Fibroblast of peridontal ligament (primary cell): ENCODE measurements at regions not wholly inside any gene's neighbourhood (a gene's known extent, or its start where the extent isn't known, plus 50 kb on each side); places are given as distances from the start of the nearest gene placed in this dataset.
"Not testable (repeated sequence)": the region's sequence is repeated elsewhere in the genome, so short reads cannot be mapped to it uniquely, and the experiment has no call there.

Experiments used
- DNase-seq: peaks from one replicate; pipeline ENCODE4 v3.0.0-alpha.2; 2010; ENCODE audit errors: extremely low read depth

GRCh38 chr9:109975574-109976295 is 195.7 kb downstream of the PALM2AKAP2 start:
- DNase-seq = peak; percentile 89

GRCh38 chr9:109976303-109976702 is 196.3 kb downstream of the PALM2AKAP2 start:
- DNase-seq = no peak

GRCh38 chr9:109977521-109977920 is 197.5 kb downstream of the PALM2AKAP2 start:
- no peak for DNase-seq

- DNase-seq = no peak
Measured at GRCh38 chr9:109981091-109981490, 201.1 kb downstream of the PALM2AKAP2 start.

- DNase-seq = peak; percentile 98
Measured at GRCh38 chr9:109986521-109986991, 206.6 kb downstream of the PALM2AKAP2 start.

GRCh38 chr9:109989296-109989695 is 209.3 kb downstream of the PALM2AKAP2 start:
- peak; percentile 53 for DNase-seq

- peak; percentile 74 for DNase-seq
Measured at GRCh38 chr9:109990541-109990940, 210.5 kb downstream of the PALM2AKAP2 start.

GRCh38 chr9:109992293-109992692 is 212.3 kb downstream of the PALM2AKAP2 start:
- no peak for DNase-seq

- no peak for DNase-seq
Measured at GRCh38 chr9:109993250-109993978, 213.4 kb downstream of the PALM2AKAP2 start.

- no peak for DNase-seq
Measured at GRCh38 chr9:109994141-109994540, 213.8 kb downstream of the C9orf152 start.

- DNase-seq = no peak
Measured at GRCh38 chr9:109996936-109997580, 210.9 kb downstream of the C9orf152 start.

GRCh38 chr9:109997682-109998081 is 210.3 kb downstream of the C9orf152 start:
- no peak for DNase-seq

- DNase-seq = not testable (repeated sequence)
Measured at GRCh38 chr9:110005521-110005920, 202.4 kb downstream of the C9orf152 start.

GRCh38 chr9:110006657-110007056 is 201.3 kb downstream of the C9orf152 start:
- no peak for DNase-seq

GRCh38 chr9:110007477-110008270 is 200.3 kb downstream of the C9orf152 start:
- DNase-seq = no peak

- DNase-seq = no peak
Measured at GRCh38 chr9:110008663-110009062, 199.3 kb downstream of the C9orf152 start.

- no peak for DNase-seq
Measured at GRCh38 chr9:110011628-110012320, 196.2 kb downstream of the C9orf152 start.

GRCh38 chr9:110013064-110013463 is 194.9 kb downstream of the C9orf152 start:
- DNase-seq = no peak

- DNase-seq = no peak
Measured at GRCh38 chr9:110015759-110016158, 192.2 kb downstream of the C9orf152 start.

- DNase-seq = peak; percentile 78
Measured at GRCh38 chr9:110016340-110016739, 191.6 kb downstream of the C9orf152 start.

GRCh38 chr9:110020216-110020615 is 187.7 kb downstream of the C9orf152 start:
- not testable (repeated sequence) for DNase-seq
